AG04450 (cell line): ENCODE measurements at regions not wholly inside any gene's neighbourhood (a gene's known extent, or its start where the extent isn't known, plus 50 kb on each side); places are given as distances from the start of the nearest gene placed in this dataset.

Experiments used
- CTCF ChIA-PET: fragments of 300-600, 350-600 bp; formaldehyde crosslinking; extraction: SDS; loops from one replicate; lab custom pipeline; 2022; ENCODE audit warnings: antibody characterized with exemption, inconsistent platforms; lab: Charles Lee
- POLR2A ChIA-PET: fragments of 350-600 bp; formaldehyde crosslinking; extraction: SDS; loops from one replicate; lab custom pipeline; 2021; ENCODE audit warnings: antibody characterized with exemption, inconsistent platforms; lab: Yijun Ruan, JAX
- DNase-seq: peaks from one replicate; pipeline ENCODE4 v3.0.0-alpha.2; 2011; ENCODE audit warnings: low read depth, low spot score
- H3K27ac ChIP-seq: one replicate; pipeline ENCODE4 v1.5.1; 2012; ENCODE audit warnings: low read depth, low read length, control low read depth
- H3K27me3 ChIP-seq: one replicate; pipeline ENCODE4 v1.6.0; 2012; ENCODE audit warnings: low read length; ENCODE audit not compliant: control insufficient read depth, insufficient read depth
- H3K4me3 ChIP-seq: 2 replicates; pipeline ENCODE4 v1.5.1; 2011; ENCODE audit warnings: mild to moderate bottlenecking, low read depth, low read length, control low read depth
- H3K9me3 ChIP-seq: 2 replicates; pipeline ENCODE4 v1.5.1; 2012; ENCODE audit warnings: low read length; ENCODE audit not compliant: control insufficient read depth, insufficient read depth
- CTCF ChIP-seq: IDR thresholded peaks from 2 replicates; pipeline ENCODE4 v1.5.1; 2011; ENCODE audit warnings: low read depth, low read length, control low read depth, inconsistent platforms

GRCh38 chr4:23547096-23547495 lies 342.8 kb downstream of the PPARGC1A start:
- no peak overlapping the region for H3K4me3 ChIP-seq
- CTCF ChIA-PET, result no interaction called here
- no peaks in the 10 kb centered on the region for H3K27me3 ChIP-seq
- POLR2A ChIA-PET, result no interaction called here
- TF ChIP-seq CTCF, result no peak
- H3K27ac ChIP-seq, result no peak overlapping the region
- DNase-seq, result no peak
- H3K9me3 ChIP-seq, result no peaks in the 10 kb centered on the region

GRCh38 chr4:23539969-23540569 lies 349.8 kb downstream of the PPARGC1A start:
- no peak for TF ChIP-seq CTCF
- 0 out of 2 replicates have a peak, but pooled peaks cover 2% of the 10 kb centered on the region for H3K9me3 ChIP-seq
- no peak overlapping the region for H3K27ac ChIP-seq
- H3K4me3 ChIP-seq, result no peak overlapping the region
- ChIA-PET CTCF (no interaction called here), POLR2A (no interaction called here)
- no peaks in the 10 kb centered on the region for H3K27me3 ChIP-seq
- no peak for DNase-seq

DNA sequence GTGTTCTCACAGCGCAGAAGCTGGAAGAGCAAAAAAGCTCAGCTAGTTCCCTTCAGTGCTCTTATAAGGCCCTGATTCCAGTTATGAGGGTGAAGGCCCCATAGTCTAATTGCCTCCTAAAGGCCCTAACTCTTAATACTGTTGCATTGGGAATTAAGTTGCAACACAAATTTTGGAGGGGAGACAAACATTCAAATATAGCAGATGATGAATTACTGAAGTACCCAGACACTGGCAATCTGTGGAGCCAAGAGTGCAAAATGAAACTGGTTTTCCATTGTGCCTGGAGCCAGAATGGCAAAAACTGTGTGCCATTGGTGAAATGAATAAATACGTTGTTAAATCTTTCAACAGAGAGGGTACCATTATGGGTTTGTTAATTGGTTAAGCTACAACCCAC lies 356.0 kb downstream of the PPARGC1A start:
- H3K4me3 ChIP-seq, result no peak overlapping the region
- CTCF ChIA-PET, result no interaction called here
- H3K27ac ChIP-seq, result no peak overlapping the region
- TF ChIP-seq CTCF, result no peak
- POLR2A ChIA-PET, result no interaction called here
- no peaks in the 10 kb centered on the region for H3K27me3 ChIP-seq
- H3K9me3 ChIP-seq, result no peaks in the 10 kb centered on the region
- DNase-seq, result no peak

DNA sequence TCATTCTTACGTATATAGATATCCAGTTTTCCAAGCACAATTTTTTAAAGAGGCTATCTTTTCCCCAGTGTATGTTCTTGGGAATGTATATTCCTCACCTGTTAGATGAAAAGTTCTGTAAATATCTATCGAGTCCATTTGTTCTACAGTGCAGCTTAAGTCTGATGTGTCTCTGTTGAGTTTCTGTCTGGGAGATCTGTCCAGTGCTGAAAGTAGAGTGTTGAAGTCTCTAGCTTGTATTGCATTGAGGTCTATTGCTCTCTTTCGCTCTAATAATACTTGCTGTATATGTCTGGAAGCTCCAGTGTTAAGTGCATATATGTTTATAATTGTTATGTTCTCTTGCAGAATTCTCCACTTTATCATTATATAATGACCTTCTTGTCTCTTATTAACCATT lies 373.1 kb downstream of the PPARGC1A start:
- no peak overlapping the region for H3K27ac ChIP-seq
- no peaks in the 10 kb centered on the region for H3K27me3 ChIP-seq
- H3K9me3 ChIP-seq, result no peaks in the 10 kb centered on the region
- H3K4me3 ChIP-seq, result no peak overlapping the region
- DNase-seq, result no peak
- ChIA-PET POLR2A (no interaction called here), CTCF (no interaction called here)
- no peak for TF ChIP-seq CTCF

- Histone ChIP-seq H3K27ac (no peak overlapping the region), H3K9me3 (no peaks in the 10 kb centered on the region; the same call in 1 of the 2 replicates), H3K4me3 (no peak overlapping the region), H3K27me3 (no peaks in the 10 kb centered on the region)
- POLR2A ChIA-PET, result interaction anchor here (0.5 kb wide), 1 partner anchor 297 kb away, joined by 4 read pairs; no protein-coding TSS in a partner anchor
- DNase-seq, result no peak
- CTCF ChIA-PET, result no interaction called here
- no peak for TF ChIP-seq CTCF
Observed at GRCh38 chr4:23504083-23504482, 385.8 kb downstream of the PPARGC1A start.
